Neuronal stem cell (in vitro differentiated cells): ENCODE measurements at regions not wholly inside any gene's neighbourhood (a gene's known extent, or its start where the extent isn't known, plus 50 kb on each side); places are given as distances from the start of the nearest gene placed in this dataset.

Experiments used
- DNase-seq: peaks from one replicate; pipeline ENCODE4 v3.0.0-alpha.2; 2013; ENCODE audit warnings: low spot score
- H2AFZ ChIP-seq: one replicate; pipeline ENCODE4 v1.6.1; 2013; ENCODE audit warnings: mild to moderate bottlenecking, low read length, inconsistent platforms
- H2AK5ac ChIP-seq: 2 replicates; pipeline ENCODE4 v1.6.1; 2013; ENCODE audit warnings: low read depth, mild to moderate bottlenecking, inconsistent platforms, low read length, moderate library complexity, mixed read lengths
- H2BK120ac ChIP-seq: 2 replicates; pipeline ENCODE4 v1.6.1; 2013; ENCODE audit warnings: low read depth, mild to moderate bottlenecking, inconsistent platforms, low read length, moderate library complexity, mixed read lengths
- H2BK12ac ChIP-seq: one replicate; pipeline ENCODE4 v1.6.1; 2013; ENCODE audit warnings: low read length, inconsistent platforms
- H2BK15ac ChIP-seq: 2 replicates; pipeline ENCODE4 v1.6.1; 2013; ENCODE audit warnings: mild to moderate bottlenecking, low read length, inconsistent platforms, mixed read lengths
- H2BK5ac ChIP-seq: one replicate; pipeline ENCODE4 v1.6.1; 2013; ENCODE audit warnings: inconsistent platforms, mild to moderate bottlenecking, low read length, moderate library complexity
- H3K14ac ChIP-seq: one replicate; pipeline ENCODE4 v1.6.1; 2013; ENCODE audit warnings: low read length, inconsistent platforms
- H3K18ac ChIP-seq: 2 replicates; pipeline ENCODE4 v1.6.1; 2013; ENCODE audit warnings: low read length, inconsistent platforms
- H3K23ac ChIP-seq: 2 replicates; pipeline ENCODE4 v1.6.1; 2013; ENCODE audit warnings: low read depth, mild to moderate bottlenecking, mixed read lengths, low read length, inconsistent platforms; ENCODE audit not compliant: poor library complexity
- H3K27ac ChIP-seq: replicated peaks from 3 replicates; pipeline ENCODE4 v1.5.1; 2013; ENCODE audit warnings: low read length, inconsistent platforms
- H3K27me3 ChIP-seq, 3 experiments: 2 replicates each; pipeline ENCODE4 v1.6.1; 2013; ENCODE audit warnings: low read length in 3 of 3, mild to moderate bottlenecking in 2 of 3, inconsistent platforms in 1 of 3, low read depth in 1 of 3, mixed read lengths in 1 of 3, moderate library complexity in 1 of 3; ENCODE audit not compliant: control insufficient read depth in 3 of 3, insufficient read depth in 3 of 3
- H3K36me3 ChIP-seq, 2 donors: replicated peaks in 1 of 2; 2 replicates each; pipeline ENCODE4 v1.6.1; 2013; ENCODE audit warnings: low read length in 2 of 2; ENCODE audit not compliant: control insufficient read depth in 2 of 2, insufficient read depth in 2 of 2
- H3K4ac ChIP-seq: 2 replicates; pipeline ENCODE4 v1.6.1; 2013; ENCODE audit warnings: inconsistent platforms, mild to moderate bottlenecking, low read length, moderate library complexity
- H3K4me1 ChIP-seq, 2 donors: 1 replicate in 1 of 2; 2 replicates in 1 of 2; pipeline ENCODE4 v1.6.1; 2013; ENCODE audit warnings: low read length in 2 of 2, low read depth in 1 of 2; ENCODE audit not compliant: control insufficient read depth in 2 of 2, insufficient read depth in 1 of 2
- H3K4me2 ChIP-seq: one replicate; pipeline ENCODE4 v1.6.1; 2013; ENCODE audit warnings: mild to moderate bottlenecking, low read length, inconsistent platforms; ENCODE audit not compliant: insufficient read depth, poor library complexity, severe bottlenecking
- H3K4me3 ChIP-seq, 2 donors: 2 replicates each; pipeline ENCODE4 v1.5.1; 2013; ENCODE audit warnings: low read length in 2 of 2, mild to moderate bottlenecking in 2 of 2, inconsistent platforms in 1 of 2, moderate library complexity in 1 of 2
- H3K79me1 ChIP-seq: one replicate; pipeline ENCODE4 v1.6.1; 2013; ENCODE audit warnings: low read depth, mild to moderate bottlenecking, inconsistent platforms, low read length, moderate library complexity
- H3K9ac ChIP-seq: one replicate; pipeline ENCODE4 v1.6.1; 2013; ENCODE audit warnings: mild to moderate bottlenecking, low read depth, low read length, inconsistent platforms; ENCODE audit not compliant: poor library complexity
- H3K9me3 ChIP-seq, 2 donors: replicated peaks in 1 of 2; 2 replicates each; pipeline versions ENCODE3 to v1.6.1; 2013; ENCODE audit warnings: low read length in 2 of 2, mild to moderate bottlenecking in 2 of 2, inconsistent platforms in 1 of 2, low read depth in 1 of 2, mixed read lengths in 1 of 2, moderate library complexity in 1 of 2; ENCODE audit not compliant: control insufficient read depth in 2 of 2, insufficient read depth in 1 of 2
- H4K8ac ChIP-seq: one replicate; pipeline ENCODE4 v1.6.1; 2013; ENCODE audit warnings: low read depth, mild to moderate bottlenecking, inconsistent platforms, low read length, moderate library complexity
- H4K91ac ChIP-seq: one replicate; pipeline ENCODE4 v1.6.1; 2013; ENCODE audit warnings: low read length, low read depth, mild to moderate bottlenecking, inconsistent platforms; ENCODE audit not compliant: poor library complexity
- WGBS, 2 donors: extraction: QIAGEN DNeasy Blood & Tissue Kit; methylation state at CpG; one replicate each; pipeline ENCODE4 v1.1.7; 2013; ENCODE audit warnings: missing lambda C conversion rate in 2 of 2, mixed read lengths in 1 of 2; ENCODE audit not compliant: insufficient read length in 2 of 2, insufficient replicate concordance in 1 of 2; ENCODE audit errors: extremely low coverage in 2 of 2; 5-methylcytosine and 5-hydroxymethylcytosine counted together

- H3K4ac ChIP-seq, result no peak overlapping the region
- no peak overlapping the region for H2AK5ac ChIP-seq
- H2BK120ac ChIP-seq, result no peak overlapping the region
- no peak overlapping the region for H3K4me3 ChIP-seq
- H3K9me3 ChIP-seq, result no peaks in the 10 kb centered on the region
- DNase-seq, result no peak
- no peak overlapping the region for H3K9ac ChIP-seq
- no peak overlapping the region for H4K91ac ChIP-seq
- no peak overlapping the region for H2BK5ac ChIP-seq
- H3K36me3 ChIP-seq, result no peaks in the 10 kb centered on the region
- H3K79me1 ChIP-seq, result no peaks in the 10 kb centered on the region
- no peak overlapping the region for H3K23ac ChIP-seq
- no peak overlapping the region for H4K8ac ChIP-seq
- H2AFZ ChIP-seq, result no peak overlapping the region
- H3K27ac ChIP-seq, result no peak overlapping the region
- peak overlapping the region; percentile 3 for H3K18ac ChIP-seq
- no peak overlapping the region for H3K14ac ChIP-seq
- no peak overlapping the region for H3K4me2 ChIP-seq
- H3K4me1 ChIP-seq, result no peaks in the 10 kb centered on the region
- H2BK15ac ChIP-seq, result peak overlapping the region; percentile 41
- no peak overlapping the region for H2BK12ac ChIP-seq
- no peaks in the 10 kb centered on the region for H3K27me3 ChIP-seq
These were observed 285.6 kb upstream of the RPS23 start for GRCh38 chr5:82563745-82564144.

- no peak overlapping the region for H3K4me3 ChIP-seq
- H3K79me1 ChIP-seq, result no peaks in the 10 kb centered on the region
- H4K91ac ChIP-seq, result no peak overlapping the region
- H4K8ac ChIP-seq, result no peak overlapping the region
- no peak overlapping the region for H3K4ac ChIP-seq
- no peak overlapping the region for H2BK120ac ChIP-seq
- no peak overlapping the region for H3K9ac ChIP-seq
- no peak overlapping the region for H3K4me2 ChIP-seq
- DNase-seq, result no peak
- H3K4me1 ChIP-seq, result no peaks in the 10 kb centered on the region
- no peak overlapping the region for H2BK5ac ChIP-seq
- H2BK12ac ChIP-seq, result no peak overlapping the region
- H3K18ac ChIP-seq, result no peak overlapping the region
- H3K27ac ChIP-seq, result no peak overlapping the region
- H3K27me3 ChIP-seq, result no peaks in the 10 kb centered on the region
- no peaks in the 10 kb centered on the region for H3K9me3 ChIP-seq
- H3K23ac ChIP-seq, result no peak overlapping the region
- no peaks in the 10 kb centered on the region for H3K36me3 ChIP-seq
- H2AK5ac ChIP-seq, result no peak overlapping the region
- H2BK15ac ChIP-seq, result no peak overlapping the region
- H2AFZ ChIP-seq, result no peak overlapping the region
- H3K14ac ChIP-seq, result no peak overlapping the region
- WGBS, 2 donors, result no CpG with 5 or more reads among the region's 6 CpGs
These were observed 284.6 kb upstream of the RPS23 start for GRCh38 chr5:82562696-82563240.

- no peaks in the 10 kb centered on the region for H3K9me3 ChIP-seq
- H3K9ac ChIP-seq, result no peak overlapping the region
- H3K4ac ChIP-seq, result no peak overlapping the region
- no peaks in the 10 kb centered on the region for H3K36me3 ChIP-seq
- no peak overlapping the region for H3K4me2 ChIP-seq
- H4K91ac ChIP-seq, result no peak overlapping the region
- WGBS, 2 donors, result no CpG with 5 or more reads among the region's 2 CpGs
- DNase-seq, result no peak
- no peaks in the 10 kb centered on the region for H3K4me1 ChIP-seq
- no peak overlapping the region for H2BK120ac ChIP-seq
- H3K18ac ChIP-seq, result no peak overlapping the region
- H2BK5ac ChIP-seq, result no peak overlapping the region
- no peak overlapping the region for H2AK5ac ChIP-seq
- no peaks in the 10 kb centered on the region for H3K79me1 ChIP-seq
- no peak overlapping the region for H3K4me3 ChIP-seq
- H2BK15ac ChIP-seq, result no peak overlapping the region
- H3K23ac ChIP-seq, result no peak overlapping the region
- no peak overlapping the region for H2BK12ac ChIP-seq
- H4K8ac ChIP-seq, result no peak overlapping the region
- no peaks in the 10 kb centered on the region for H3K27me3 ChIP-seq
- H3K14ac ChIP-seq, result no peak overlapping the region
- H3K27ac ChIP-seq, result no peak overlapping the region
- no peak overlapping the region for H2AFZ ChIP-seq
These were observed 283.6 kb upstream of the RPS23 start for GRCh38 chr5:82561797-82562196.

GRCh38 chr5:82560969-82561368 is 282.8 kb upstream of the RPS23 start:
- DNase-seq, result no peak
- H4K91ac ChIP-seq, result no peak overlapping the region

More at GRCh38 chr5:82560969-82561368, 282.8 kb upstream of the RPS23 start:
- Histone ChIP-seq H2BK15ac (no peak overlapping the region), H3K27ac (no peak overlapping the region), H3K4me1 (no peaks in the 10 kb centered on the region), H2BK5ac (no peak overlapping the region), H3K18ac (no peak overlapping the region), H3K23ac (no peak overlapping the region), H3K4ac (no peak overlapping the region), H3K4me2 (no peak overlapping the region), H2BK120ac (no peak overlapping the region), H3K27me3 (no peaks in the 10 kb centered on the region), H3K36me3 (no peaks in the 10 kb centered on the region), H2AFZ (no peak overlapping the region), H3K14ac (no peak overlapping the region), H4K8ac (no peak overlapping the region), H3K9ac (no peak overlapping the region), H2BK12ac (no peak overlapping the region), H2AK5ac (no peak overlapping the region), H3K79me1 (no peaks in the 10 kb centered on the region), H3K9me3 (no peaks in the 10 kb centered on the region), H3K4me3 (no peak overlapping the region)
- WGBS, 2 donors, result no CpG with 5 or more reads among the region's 1 CpG
